Smooth muscle cell (in vitro differentiated cells): ENCODE measurements at regions not wholly inside any gene's neighbourhood (a gene's known extent, or its start where the extent isn't known, plus 50 kb on each side); places are given as distances from the start of the nearest gene placed in this dataset.

Source experiments
- DNase-seq: peaks from one replicate; lab custom pipeline; 2025; ENCODE audit not compliant: unreplicated experiment; lab: John Stamatoyannopoulos, UW
- H2AFZ ChIP-seq: fragments of 200-600 bp; sonication (generic); 2 replicates; pipeline ENCODE4 v1.6.0; 2016; ENCODE audit warnings: antibody characterized with exemption, low read depth, mild to moderate bottlenecking
- H3F3A ChIP-seq: fragments of 200-600 bp; sonication (generic); 2 replicates; pipeline ENCODE4 v1.6.0; 2017; ENCODE audit warnings: antibody characterized with exemption, low read depth
- H3K27ac ChIP-seq: fragments of 200-600 bp; sonication (generic); 2 replicates; pipeline ENCODE4 v1.5.1; 2016; ENCODE audit warnings: low read depth, mild to moderate bottlenecking
- H3K27me3 ChIP-seq: fragments of 200-600 bp; sonication (generic); 2 replicates; pipeline ENCODE4 v1.6.1; 2016; ENCODE audit warnings: low read depth, mild to moderate bottlenecking
- H3K36me3 ChIP-seq: fragments of 200-600 bp; sonication (generic); 2 replicates; pipeline ENCODE4 v1.5.1; 2016; ENCODE audit warnings: low read depth
- H3K4me1 ChIP-seq: fragments of 200-600 bp; sonication (generic); 2 replicates; pipeline ENCODE4 v1.5.1; 2016; ENCODE audit warnings: low read depth
- H3K4me2 ChIP-seq: fragments of 200-600 bp; sonication (generic); 2 replicates; pipeline ENCODE4 v1.6.0; 2016; ENCODE audit warnings: mild to moderate bottlenecking
- H3K4me3 ChIP-seq: fragments of 200-600 bp; sonication (generic); 2 replicates; pipeline ENCODE4 v1.5.1; 2016; ENCODE audit warnings: mild to moderate bottlenecking
- H3K79me2 ChIP-seq: fragments of 200-600 bp; sonication (generic); 2 replicates; pipeline ENCODE4 v1.6.0; 2016; ENCODE audit warnings: low read depth, mild to moderate bottlenecking
- H3K9ac ChIP-seq: fragments of 200-600 bp; sonication (generic); 2 replicates; pipeline ENCODE4 v1.6.0; 2016; ENCODE audit warnings: low read depth
- H3K9me3 ChIP-seq: fragments of 200-600 bp; sonication (generic); replicated peaks from 2 replicates; pipeline ENCODE4 v1.5.1; 2016; ENCODE audit warnings: low read depth
- H4K20me1 ChIP-seq: fragments of 200-600 bp; sonication (generic); 2 replicates; pipeline ENCODE4 v1.6.0; 2016; ENCODE audit warnings: low read depth
- CTCF ChIP-seq: fragments of 200-600 bp; sonication (generic); IDR thresholded peaks from 2 replicates; pipeline ENCODE4 v1.5.1; 2017; ENCODE audit warnings: borderline replicate concordance, mild to moderate bottlenecking, antibody characterized with exemption; ENCODE audit not compliant: insufficient read depth, poor library complexity, severe bottlenecking
- WGBS: methylation state at CpG from one replicate; pipeline ENCODE4 v1.1.7; 2016; ENCODE audit warnings: low lambda C conversion rate; 5-methylcytosine and 5-hydroxymethylcytosine counted together

GRCh38 chr10:130472236-130472635, 336.0 kb downstream of the GLRX3 start:
- no peaks in the 10 kb centered on the region for H4K20me1 ChIP-seq
- H3K4me1 ChIP-seq = no peaks in the 10 kb centered on the region
- DNase-seq = no peak
- no peaks in the 10 kb centered on the region for H3K27me3 ChIP-seq
- no peak overlapping the region for H3K27ac ChIP-seq
- H3K79me2 ChIP-seq = no peaks in the 10 kb centered on the region
- WGBS = 93% methylated on average over 5 of the region's 5 CpGs
- TF ChIP-seq CTCF = no peak
- H3F3A ChIP-seq = no peaks in the 10 kb centered on the region
- no peak overlapping the region for H2AFZ ChIP-seq
- H3K9ac ChIP-seq = no peak overlapping the region
- H3K4me2 ChIP-seq = no peak overlapping the region
- no peaks in the 10 kb centered on the region for H3K9me3 ChIP-seq
- H3K4me3 ChIP-seq = no peak overlapping the region
- H3K36me3 ChIP-seq = no peaks in the 10 kb centered on the region

- Histone ChIP-seq H3K9me3 (no peaks in the 10 kb centered on the region), H3K36me3 (no peaks in the 10 kb centered on the region), H2AFZ (no peak overlapping the region), H3K4me3 (no peak overlapping the region), H3K4me1 (no peaks in the 10 kb centered on the region), H3F3A (no peaks in the 10 kb centered on the region), H3K4me2 (no peak overlapping the region), H4K20me1 (no peaks in the 10 kb centered on the region), H3K79me2 (no peaks in the 10 kb centered on the region), H3K27ac (no peak overlapping the region), H3K27me3 (no peaks in the 10 kb centered on the region), H3K9ac (no peak overlapping the region)
- no peak for DNase-seq
- WGBS = 88% methylated on average over 9 of the region's 9 CpGs
- no peak for TF ChIP-seq CTCF
These were observed 338.4 kb downstream of the GLRX3 start for GRCh38 chr10:130474591-130474990.

GRCh38 chr10:130477360-130477759, 341.2 kb downstream of the GLRX3 start:
- TF ChIP-seq CTCF = no peak
- Histone ChIP-seq H3K9ac (no peak overlapping the region), H3F3A (no peaks in the 10 kb centered on the region), H3K36me3 (no peaks in the 10 kb centered on the region), H2AFZ (no peak overlapping the region), H3K79me2 (no peaks in the 10 kb centered on the region), H3K27me3 (no peaks in the 10 kb centered on the region), H3K4me1 (no peaks in the 10 kb centered on the region), H3K4me3 (no peak overlapping the region), H3K9me3 (no peaks in the 10 kb centered on the region), H3K4me2 (no peak overlapping the region), H3K27ac (no peak overlapping the region), H4K20me1 (no peaks in the 10 kb centered on the region)
- DNase-seq = no peak
- 90% methylated on average over 5 of the region's 5 CpGs for WGBS

- no peak overlapping the region for H2AFZ ChIP-seq
- peaks cover 7% of the 10 kb centered on the region for H3K27me3 ChIP-seq
- no peak for DNase-seq
- TF ChIP-seq CTCF = no peak
- H3K4me3 ChIP-seq = no peak overlapping the region
- H3K4me2 ChIP-seq = no peak overlapping the region
- no peaks in the 10 kb centered on the region for H3K36me3 ChIP-seq
- H3K9ac ChIP-seq = no peak overlapping the region
- 87% methylated on average over 7 of the region's 7 CpGs for WGBS
- H3K9me3 ChIP-seq = no peaks in the 10 kb centered on the region
- no peaks in the 10 kb centered on the region for H3F3A ChIP-seq
- H3K4me1 ChIP-seq = no peaks in the 10 kb centered on the region
- no peaks in the 10 kb centered on the region for H4K20me1 ChIP-seq
- no peaks in the 10 kb centered on the region for H3K79me2 ChIP-seq
- H3K27ac ChIP-seq = no peak overlapping the region
These were observed 343.0 kb downstream of the GLRX3 start for GRCh38 chr10:130479146-130479545.
